Prostate gland (tissue), 2 donors: ENCODE measurements at regions not wholly inside any gene's neighbourhood (a gene's known extent, or its start where the extent isn't known, plus 50 kb on each side); places are given as distances from the start of the nearest gene placed in this dataset.

Experiments used
- DNase-seq: peaks from one replicate; pipeline ENCODE4 v3.0.0-alpha.2; 2019; ENCODE audit warnings: low spot score
- H3K27ac ChIP-seq, 2 donors: fragments of 200-600 bp; sonication (generic); 2 replicates each; pipeline ENCODE4 v1.5.1; 2017 to 2019
- H3K27me3 ChIP-seq: fragments of 200-600 bp; sonication (generic); replicated peaks from 2 replicates; pipeline ENCODE4 v1.5.1; 2019; ENCODE audit not compliant: insufficient read depth
- H3K36me3 ChIP-seq, 2 donors: fragments of 200-600 bp; sonication (generic); 1 replicate in 1 of 2; 2 replicates in 1 of 2; pipeline versions ENCODE4 v1.5.1 to v1.8.1; 2017 to 2019
- H3K4me1 ChIP-seq: fragments of 200-600 bp; sonication (generic); replicated peaks from 2 replicates; pipeline ENCODE4 v1.5.1; 2019
- H3K4me3 ChIP-seq, 2 donors: fragments of 200-600 bp; sonication (generic); 2 replicates each; pipeline ENCODE4 v1.5.1; 2017 to 2019
- H3K9me3 ChIP-seq: fragments of 200-600 bp; sonication (generic); 2 replicates; pipeline ENCODE4 v1.5.1; 2017
- CTCF ChIP-seq, 4 experiments: fragments of 200-600 bp in 2 of 4; fragments of 450-650 bp in 2 of 4; sonication (generic) in 2 of 4; IDR thresholded peaks; 1 replicate in 3 of 4; 2 replicates in 1 of 4; pipeline ENCODE4 v1.5.1; 2016 to 2019; ENCODE audit warnings: antibody characterized with exemption in 4 of 4, mild to moderate bottlenecking in 2 of 4, moderate library complexity in 2 of 4
- POLR2A ChIP-seq: fragments of 450-650 bp; IDR thresholded peaks from one replicate; pipeline ENCODE4 v1.6.1; 2016; ENCODE audit warnings: antibody characterized with exemption, mild to moderate bottlenecking
- POLR2AphosphoS5 ChIP-seq: sonication (generic); formaldehyde crosslinking; IDR thresholded peaks from one replicate; pipeline ENCODE4 v1.6.1; 2017; ENCODE audit warnings: antibody characterized with exemption
- WGBS: methylation state at CpG from one replicate; pipeline ENCODE4 v1.1.5; 2018; 5-methylcytosine and 5-hydroxymethylcytosine counted together
- intact Hi-C: fragments of 100-400 bp; cut with DNase I; formaldehyde crosslinking; loops from one replicate; pipeline ENCODE4 v1.14.2; 2022

- no peak for TF ChIP-seq POLR2AphosphoS5
- intact Hi-C loops: no loop called here
- WGBS: 82% methylated on average over 1 of the region's 1 CpG
Measured at GRCh38 chr10:111747751-111748150, 435.8 kb downstream of the GPAM start.

GRCh38 chr10:111748184-111748583 lies 435.4 kb downstream of the GPAM start:
- Histone ChIP-seq H3K9me3 (no peaks in the 10 kb centered on the region), H3K27me3 (no peaks in the 10 kb centered on the region), H3K4me3 (no peak overlapping the region), H3K4me1 (no peaks in the 10 kb centered on the region), H3K36me3 (no peaks in the 10 kb centered on the region), H3K27ac (no peak overlapping the region)
- TF ChIP-seq CTCF (IDR thresholded peaks at IDR 0.05) (no peak), POLR2A (no peak), POLR2AphosphoS5 (no peak)
- no peak for DNase-seq
- WGBS: 82% methylated on average over 2 of the region's 2 CpGs
- intact Hi-C loops: no loop called here

More at GRCh38 chr10:111747751-111748150, 435.8 kb downstream of the GPAM start:
- Histone ChIP-seq H3K4me1 (no peaks in the 10 kb centered on the region), H3K9me3 (no peaks in the 10 kb centered on the region), H3K36me3 (no peaks in the 10 kb centered on the region), H3K4me3 (no peak overlapping the region), H3K27ac (no peak overlapping the region), H3K27me3 (no peaks in the 10 kb centered on the region)
- DNase-seq: no peak

DNA sequence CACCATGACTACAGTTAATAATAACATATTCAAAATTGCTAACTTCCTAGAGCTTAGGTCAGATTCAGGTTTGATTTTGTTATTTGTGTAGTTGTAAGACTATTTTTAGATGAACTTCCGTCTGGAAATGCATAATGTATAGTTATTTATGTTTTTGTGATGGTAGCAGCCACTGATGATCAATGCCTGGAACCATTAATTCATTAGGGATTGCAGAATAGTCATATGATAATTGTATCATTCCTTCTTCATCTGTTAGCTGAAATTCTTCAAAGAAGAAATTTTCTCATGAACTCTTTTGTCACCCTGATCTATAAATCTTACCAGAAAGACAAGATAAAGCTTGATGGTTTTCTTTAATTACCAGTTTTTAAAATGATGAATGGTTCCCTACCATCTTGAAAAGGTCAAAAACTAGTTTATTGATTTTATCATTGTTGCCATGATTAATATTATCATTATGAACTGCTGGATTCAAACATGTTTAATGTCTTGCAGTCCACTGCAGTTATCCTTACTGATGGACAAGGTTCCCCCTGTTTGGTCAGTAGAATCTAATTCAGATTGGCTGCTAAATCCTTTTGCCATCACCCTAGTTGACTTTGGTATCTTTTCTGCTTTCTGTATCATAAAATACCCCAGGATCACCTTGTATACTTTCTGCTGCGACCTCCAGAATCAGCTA lies 433.3 kb downstream of the GPAM start:
- Histone ChIP-seq H3K36me3 (no peaks in the 10 kb centered on the region), H3K4me3 (no peak overlapping the region), H3K9me3 (no peaks in the 10 kb centered on the region), H3K27me3 (no peaks in the 10 kb centered on the region), H3K4me1 (no peaks in the 10 kb centered on the region), H3K27ac (no peak overlapping the region)
- TF ChIP-seq POLR2A (no peak), POLR2AphosphoS5 (no peak), CTCF (IDR thresholded peaks at IDR 0.05) (no peak)
- WGBS: 65% methylated on average over 2 of the region's 2 CpGs
- no peak for DNase-seq
- intact Hi-C loops: no loop called here

GRCh38 chr10:111756217-111757061 lies 427.1 kb downstream of the GPAM start:
- Histone ChIP-seq H3K36me3 (no peaks in the 10 kb centered on the region), H3K9me3 (no peaks in the 10 kb centered on the region), H3K27me3 (no peaks in the 10 kb centered on the region), H3K4me3 (no peak overlapping the region), H3K4me1 (no peaks in the 10 kb centered on the region), H3K27ac (no peak overlapping the region)
- no peak for TF ChIP-seq POLR2A
- peak in 3 of 4 experiments; percentile 15 to 45 (median 38) for TF ChIP-seq CTCF (IDR thresholded peaks at IDR 0.05)
- WGBS: 37% methylated on average over 14 of the region's 14 CpGs
- intact Hi-C loops: loop anchor here (2.0 kb wide), 1 partner anchor 382 kb away; no protein-coding TSS in a partner anchor
- DNase-seq: peak; percentile 10

GRCh38 chr10:111758593-111758992 lies 425.0 kb downstream of the GPAM start:
- no peak for DNase-seq
- WGBS: 71% methylated on average over 3 of the region's 3 CpGs
- intact Hi-C loops: no loop called here
- TF ChIP-seq POLR2A (no peak), POLR2AphosphoS5 (no peak), CTCF (IDR thresholded peaks at IDR 0.05) (no peak)
- no peaks in the 10 kb centered on the region for H3K36me3 ChIP-seq
- no peak overlapping the region for H3K4me3 ChIP-seq
- no peaks in the 10 kb centered on the region for H3K4me1 ChIP-seq
- no peak overlapping the region for H3K27ac ChIP-seq
- no peaks in the 10 kb centered on the region for H3K27me3 ChIP-seq
- H3K9me3 ChIP-seq: no peaks in the 10 kb centered on the region
